GM18520 (cell line): ENCODE measurements at regions not wholly inside any gene's neighbourhood (a gene's known extent, or its start where the extent isn't known, plus 50 kb on each side); places are given as distances from the start of the nearest gene placed in this dataset.

Experiments used
- ATAC-seq: cut with Tn5 transposase; IDR thresholded peaks from one replicate; pipeline ENCODE4 v1.9.1; 2021; ENCODE audit not compliant: unreplicated experiment

DNA sequence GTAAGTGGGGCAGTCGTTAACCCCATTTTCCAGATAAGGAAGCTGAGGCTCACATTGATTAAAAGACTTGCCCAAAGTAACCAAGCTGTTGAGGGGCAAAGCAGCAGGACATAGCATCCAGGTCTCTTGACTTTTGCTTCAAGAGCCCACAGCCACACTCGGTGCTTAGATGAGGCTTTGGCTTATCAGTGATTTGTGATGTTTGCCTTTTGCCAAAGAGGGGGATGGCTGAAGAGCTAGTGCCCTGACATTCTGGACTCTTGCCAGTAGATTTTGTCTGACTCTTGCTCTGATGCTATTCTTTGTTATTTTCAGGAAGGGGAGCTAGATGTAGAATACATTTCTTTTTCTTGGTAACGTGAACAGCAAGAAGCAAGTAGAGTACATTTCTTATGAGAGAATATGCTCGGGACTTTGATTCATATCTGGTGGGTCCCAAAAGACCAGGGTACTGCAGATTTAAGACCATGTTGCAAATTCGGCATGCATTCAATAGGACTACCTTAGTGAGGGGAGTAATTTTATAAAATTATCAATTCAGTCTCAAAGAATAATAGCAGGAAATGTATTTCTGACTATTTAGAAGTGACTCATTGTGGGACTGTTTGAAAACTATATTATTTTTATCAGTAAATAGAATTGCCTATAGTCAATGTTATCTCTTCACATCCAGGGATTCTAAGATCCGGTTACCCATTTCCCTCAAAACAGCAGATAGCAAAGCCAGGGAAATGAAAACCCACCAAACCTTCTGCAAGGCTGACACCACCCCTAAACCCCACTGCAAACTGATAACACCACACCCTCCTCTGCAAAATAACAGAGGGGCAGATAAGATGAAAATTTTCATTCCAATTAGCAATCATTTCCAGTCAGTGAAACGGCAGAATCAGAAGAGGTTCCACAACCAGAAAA, 180.0 kb upstream of the BMPER start:
- no peak for ATAC-seq

GRCh38 chr7:33726582-33726981, 178.8 kb upstream of the BMPER start:
- ATAC-seq, result no peak

DNA sequence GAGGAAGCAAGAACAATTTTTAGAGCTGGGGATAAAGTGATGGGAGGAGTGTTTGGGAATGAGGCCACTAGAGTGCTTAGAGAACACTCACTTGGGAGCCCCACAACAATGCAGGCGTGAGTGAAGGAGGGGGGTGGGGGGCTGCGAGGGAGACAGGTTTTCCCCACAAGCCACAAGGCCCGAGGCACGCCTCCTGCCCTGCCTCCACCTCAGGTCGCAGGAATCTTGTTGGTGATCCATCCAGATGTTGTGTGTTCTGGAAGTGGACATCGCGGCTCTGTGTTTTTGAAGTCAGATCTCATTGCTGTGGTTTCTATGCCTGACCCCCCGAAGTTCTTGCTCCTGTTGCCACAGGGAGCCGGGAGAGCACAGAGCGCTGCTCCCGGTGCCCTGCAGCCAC, 178.0 kb upstream of the BMPER start:
- ATAC-seq, result no peak

DNA sequence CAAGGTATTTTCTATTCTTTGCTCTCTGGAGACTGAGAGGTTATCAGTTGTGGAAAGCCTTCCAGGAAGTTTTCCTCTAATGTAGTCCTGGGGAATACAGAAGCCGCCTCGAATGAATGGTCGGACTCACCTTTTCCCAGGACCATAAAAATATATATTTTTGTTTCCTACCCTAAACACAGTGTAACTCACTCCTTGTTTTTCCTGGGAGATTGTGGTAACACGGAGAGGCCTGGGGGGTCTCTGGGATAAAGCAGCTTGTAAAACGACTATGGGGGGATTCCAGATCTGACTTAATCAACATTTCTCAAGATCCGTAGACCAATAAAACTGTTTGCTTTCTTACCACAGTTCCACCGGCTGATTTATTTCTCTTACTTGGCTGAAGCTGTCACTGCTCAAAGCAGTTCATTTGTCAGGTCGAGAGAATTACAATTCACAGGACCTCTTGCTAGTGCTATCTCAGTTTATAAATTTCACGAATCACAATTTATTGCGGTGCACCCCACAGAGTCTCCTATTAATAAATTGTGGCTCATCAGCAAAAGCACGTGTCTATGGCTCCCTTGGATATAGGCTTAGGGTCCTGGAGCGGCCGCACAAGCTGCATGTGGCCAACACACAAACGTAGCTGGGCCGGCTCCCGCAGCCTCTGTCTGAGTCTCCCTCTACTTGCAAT, 176.3 kb upstream of the BMPER start:
- ATAC-seq, result no peak

DNA sequence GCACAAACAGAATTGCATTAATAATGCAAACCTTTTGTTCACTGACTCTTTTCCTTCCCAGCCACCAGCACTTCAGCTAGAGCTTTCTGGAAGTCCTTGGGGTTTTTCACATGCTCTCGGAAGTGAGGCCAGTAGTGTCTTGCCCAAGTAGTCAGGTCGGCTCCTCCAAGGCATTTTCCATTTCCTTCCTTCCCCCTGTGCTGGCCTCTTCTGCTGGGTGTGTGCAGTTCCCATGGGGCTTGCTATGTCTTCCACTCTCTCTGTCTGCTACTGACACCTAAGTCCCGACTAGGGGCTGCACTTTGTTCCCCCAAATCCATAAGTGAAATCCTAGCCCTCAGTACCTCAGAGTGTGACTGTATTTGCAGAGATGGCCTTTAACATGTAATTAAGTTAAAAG, 175.6 kb upstream of the BMPER start:
- ATAC-seq, result no peak

GRCh38 chr7:33730958-33731357, 174.4 kb upstream of the BMPER start:
- no peak for ATAC-seq

DNA sequence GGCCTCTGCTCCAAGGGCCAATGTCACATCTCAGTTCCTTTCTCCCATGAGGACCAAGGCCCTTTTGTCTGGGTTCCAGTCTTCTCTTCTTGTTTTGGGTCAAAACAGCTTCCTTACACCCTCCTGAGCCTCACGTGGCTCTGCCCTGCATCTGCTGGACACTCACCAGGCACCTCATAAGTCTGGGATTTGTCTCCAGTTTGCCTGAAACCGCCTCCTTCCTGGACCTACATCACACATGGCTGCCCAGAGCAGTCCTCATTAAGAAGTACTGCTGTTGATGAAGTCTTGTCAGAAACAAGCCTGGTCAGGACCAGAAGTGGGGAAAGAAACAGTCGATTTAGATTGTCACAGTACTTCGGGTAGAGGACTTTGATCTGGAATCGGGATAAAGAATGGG, 173.4 kb upstream of the BMPER start:
- no peak for ATAC-seq

GRCh38 chr7:33732462-33732861, 172.9 kb upstream of the BMPER start:
- ATAC-seq, result no peak

DNA sequence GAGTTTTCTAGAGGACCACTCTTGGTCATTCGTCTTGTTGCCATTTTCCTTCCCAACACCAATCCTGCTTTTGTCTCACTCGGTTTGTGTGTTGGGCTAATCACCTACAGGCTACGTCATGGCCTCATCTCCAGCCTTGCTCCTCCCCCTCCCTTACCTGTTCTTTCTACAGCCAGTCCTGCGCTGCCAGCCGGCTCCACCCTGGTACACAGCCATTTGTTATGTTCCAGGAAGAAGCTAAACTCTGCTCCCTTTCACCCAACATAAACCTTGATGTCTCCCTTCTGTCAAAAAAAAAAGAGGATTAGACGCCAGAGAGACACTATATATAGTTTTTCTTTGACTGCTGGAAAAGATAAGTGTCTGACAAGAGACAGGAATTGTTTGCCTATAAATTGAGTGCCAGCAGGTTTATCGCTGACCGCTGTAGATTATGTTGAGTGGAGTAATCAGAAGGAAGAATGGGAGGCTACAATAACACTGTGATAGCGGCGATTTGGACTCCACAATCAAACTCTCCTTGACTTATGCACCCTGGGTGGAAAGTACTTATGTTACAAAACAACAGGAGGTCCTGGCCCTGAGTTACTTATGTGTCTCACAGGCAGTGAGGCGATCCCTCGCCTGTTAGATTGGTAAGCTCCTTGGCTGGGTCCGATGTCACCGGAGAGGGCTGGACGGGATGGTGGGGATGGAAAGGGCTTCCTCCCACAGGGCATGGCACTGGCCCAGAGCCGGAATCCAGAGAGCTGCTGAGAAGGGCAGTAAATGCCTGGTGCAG, 171.3 kb upstream of the BMPER start:
- ATAC-seq, result no peak

- ATAC-seq, result no peak
Measured at GRCh38 chr7:33735403-33735802, 169.9 kb upstream of the BMPER start.

GRCh38 chr7:33736521-33737221, 168.7 kb upstream of the BMPER start:
- ATAC-seq, result no peak

- no peak for ATAC-seq
Measured at GRCh38 chr7:33738260-33738935, 166.9 kb upstream of the BMPER start.

- no peak for ATAC-seq
Measured at GRCh38 chr7:33739286-33739685, 166.1 kb upstream of the BMPER start.

GRCh38 chr7:33742521-33742920, 162.8 kb upstream of the BMPER start:
- no peak for ATAC-seq

GRCh38 chr7:33742999-33743587, 162.2 kb upstream of the BMPER start:
- ATAC-seq, result no peak

- ATAC-seq, result no peak
Measured at GRCh38 chr7:33743594-33743993, 161.7 kb upstream of the BMPER start.

- ATAC-seq, result no peak
Measured at GRCh38 chr7:33744293-33745075, 160.9 kb upstream of the BMPER start.

DNA sequence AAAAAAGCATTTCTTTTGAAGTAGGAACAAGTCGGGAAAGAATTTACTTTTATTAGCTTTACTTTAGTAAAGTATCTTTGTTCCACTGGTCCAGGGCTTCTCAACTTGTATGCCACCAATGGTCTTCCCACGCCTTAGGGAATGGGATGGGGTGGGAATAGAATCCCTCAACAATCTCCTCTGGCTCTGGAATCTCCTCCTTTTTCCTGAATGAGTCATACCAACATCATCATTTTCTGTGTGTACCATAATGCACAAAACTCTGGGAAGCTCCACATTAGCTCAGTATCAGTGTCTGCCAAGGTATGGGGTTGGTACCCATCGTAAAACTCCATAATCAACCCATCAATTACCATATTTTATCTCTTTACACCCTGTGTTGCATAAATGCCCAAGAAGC, 159.4 kb upstream of the BMPER start:
- ATAC-seq, result no peak

- no peak for ATAC-seq
Measured at GRCh38 chr7:33748793-33749192, 156.5 kb upstream of the BMPER start.
